Iris pigment epithelial cell (primary cell): ENCODE measurements at regions not wholly inside any gene's neighbourhood (a gene's known extent, or its start where the extent isn't known, plus 50 kb on each side); places are given as distances from the start of the nearest gene placed in this dataset.

Experiments
- DNase-seq: peaks from one replicate; pipeline ENCODE4 v3.0.0-alpha.2; 2011; ENCODE audit warnings: low read depth

GRCh38 chr10:55500931-55501559 is 700.0 kb upstream of the PCDH15 start:
- peak; percentile 1 for DNase-seq

GRCh38 chr10:55497893-55498499 is 697.0 kb upstream of the PCDH15 start:
- no peak for DNase-seq

- DNase-seq, result no peak
Measured at GRCh38 chr10:55495555-55495954, 694.5 kb upstream of the PCDH15 start.

DNA sequence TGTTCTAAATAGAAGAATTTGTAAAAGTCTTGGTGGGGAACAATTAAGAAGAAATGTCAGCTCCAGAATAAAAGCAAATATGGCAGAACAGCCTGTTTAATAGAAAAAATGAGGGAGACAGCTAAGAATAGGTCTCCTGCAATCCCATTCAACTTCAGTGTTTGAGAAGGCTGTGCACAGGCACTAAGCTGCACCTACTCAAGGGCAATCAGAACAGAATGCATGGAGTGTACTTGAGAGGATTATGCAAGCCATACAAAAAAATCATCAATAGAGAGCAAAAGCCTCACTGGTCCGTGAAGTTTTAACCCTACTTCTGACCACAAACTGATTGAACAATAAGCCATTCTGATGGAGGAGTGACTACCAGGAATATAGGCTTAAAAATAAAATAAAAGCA is 690.7 kb upstream of the PCDH15 start:
- DNase-seq, result no peak

GRCh38 chr10:55485827-55486226 is 684.8 kb upstream of the PCDH15 start:
- DNase-seq, result no peak

DNA sequence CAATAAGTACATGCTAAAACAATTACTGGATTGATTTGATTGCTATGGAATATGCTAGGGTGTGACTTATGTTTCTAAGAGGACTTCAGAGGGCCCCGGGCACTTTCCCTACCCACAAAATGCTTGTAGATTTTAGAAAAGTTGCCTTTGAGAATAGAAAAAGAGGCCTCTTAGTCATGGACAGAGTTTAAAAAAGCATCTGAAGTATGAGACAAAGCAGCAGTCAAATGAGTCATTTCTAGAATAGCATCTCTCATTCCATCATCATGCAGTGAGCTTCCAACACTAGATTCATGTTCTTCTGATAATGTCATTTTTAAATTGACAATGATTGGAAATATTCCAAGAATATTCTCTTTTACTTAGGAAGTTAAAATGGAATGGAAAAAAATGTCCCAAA is 675.1 kb upstream of the PCDH15 start:
- DNase-seq, result peak; percentile 1

DNA sequence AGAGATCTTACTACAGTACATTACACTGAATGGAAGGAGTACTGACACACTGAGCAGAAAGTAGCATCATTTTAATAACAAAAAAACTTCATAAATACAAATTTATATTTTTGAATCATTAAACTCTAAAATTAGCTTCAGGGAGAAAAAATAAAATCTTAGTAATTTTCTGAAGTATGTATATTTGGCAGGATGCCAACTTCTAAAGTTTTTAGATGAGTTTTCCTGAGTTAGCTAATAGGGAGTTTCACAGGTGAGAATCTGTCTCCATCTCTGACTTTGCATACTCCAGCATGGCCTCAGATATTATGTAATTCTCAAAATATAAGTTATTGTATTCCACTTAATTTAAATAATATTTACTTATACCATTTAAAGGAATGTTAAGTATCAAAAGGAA is 673.2 kb upstream of the PCDH15 start:
- no peak for DNase-seq

DNA sequence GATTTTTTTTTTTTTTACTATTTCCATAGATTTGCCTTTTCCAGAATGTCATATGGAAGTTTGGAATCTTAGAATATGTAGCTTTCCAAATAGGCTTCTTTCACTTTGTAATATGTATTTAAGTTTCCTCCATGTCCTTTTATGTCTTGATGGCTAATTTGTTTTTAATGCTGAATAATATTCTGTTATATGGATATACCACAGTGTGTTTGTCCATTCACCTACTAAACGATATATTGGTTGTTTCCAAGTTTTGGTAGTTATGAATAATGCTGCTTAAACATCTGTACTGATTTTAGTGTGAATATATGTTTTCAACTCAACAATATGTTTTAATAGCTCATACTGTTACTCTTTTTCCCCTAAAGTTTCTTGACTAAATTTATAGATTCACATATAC is 669.8 kb upstream of the PCDH15 start:
- no peak for DNase-seq

DNA sequence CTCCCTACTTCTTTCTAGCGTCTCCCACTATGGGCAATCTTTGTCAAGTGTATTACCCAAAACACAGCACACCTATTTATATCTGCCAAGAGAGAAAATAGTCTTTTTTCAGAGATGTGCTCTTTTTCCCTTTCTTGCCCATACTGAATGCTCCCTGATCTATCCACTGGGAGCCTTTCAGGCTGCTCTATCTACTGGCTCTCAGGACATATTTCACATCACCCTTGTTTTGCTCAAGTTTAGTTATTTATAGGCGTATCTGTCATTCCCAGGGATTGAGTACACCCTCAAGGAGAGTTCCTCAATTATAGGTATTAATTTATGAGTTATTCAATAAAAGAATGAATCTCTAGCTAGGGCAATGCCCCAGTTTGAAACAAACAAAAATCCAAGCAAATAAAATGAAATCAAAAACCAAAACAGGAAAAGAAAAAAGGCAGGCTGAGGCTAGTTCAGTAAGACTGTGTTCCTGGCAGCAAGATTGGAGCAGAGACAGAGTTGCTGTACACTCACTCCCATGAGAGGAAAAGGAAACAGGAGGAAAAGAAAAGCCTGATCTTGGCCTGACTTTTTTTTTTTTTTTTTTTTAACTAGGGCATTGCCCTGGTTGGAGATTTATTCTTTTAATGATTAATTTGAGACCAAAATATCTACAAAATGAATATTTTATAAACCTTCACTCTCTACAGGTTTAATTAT is 665.9 kb upstream of the PCDH15 start:
- DNase-seq, result no peak

GRCh38 chr10:55464083-55464482 is 663.1 kb upstream of the PCDH15 start:
- DNase-seq, result no peak

DNA sequence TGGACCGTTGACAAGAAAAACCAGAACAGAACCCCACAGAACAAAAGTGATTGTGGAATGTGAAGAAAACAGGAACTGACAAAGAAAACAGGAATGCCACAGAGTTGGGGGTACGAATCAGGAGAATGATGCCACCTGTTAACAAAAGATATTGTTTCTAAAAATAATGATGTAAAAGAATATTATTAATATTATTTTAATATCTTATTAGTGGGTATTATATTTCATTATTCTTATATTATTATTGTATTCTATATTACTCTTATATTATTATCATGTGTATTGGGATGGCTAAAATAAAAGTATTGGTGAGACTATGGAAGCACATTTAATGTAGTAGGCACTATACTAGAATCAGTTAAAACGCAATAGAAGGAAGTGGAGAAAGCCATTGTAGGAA is 659.0 kb upstream of the PCDH15 start:
- no peak for DNase-seq

GRCh38 chr10:55449981-55450380 is 649.0 kb upstream of the PCDH15 start:
- no peak for DNase-seq

- DNase-seq, result no peak
Measured at GRCh38 chr10:55446441-55447002, 645.5 kb upstream of the PCDH15 start.

- DNase-seq, result no peak
Measured at GRCh38 chr10:55441777-55442176, 640.7 kb upstream of the PCDH15 start.

GRCh38 chr10:55426138-55426537 is 625.1 kb upstream of the PCDH15 start:
- peak; percentile 3 for DNase-seq

DNA sequence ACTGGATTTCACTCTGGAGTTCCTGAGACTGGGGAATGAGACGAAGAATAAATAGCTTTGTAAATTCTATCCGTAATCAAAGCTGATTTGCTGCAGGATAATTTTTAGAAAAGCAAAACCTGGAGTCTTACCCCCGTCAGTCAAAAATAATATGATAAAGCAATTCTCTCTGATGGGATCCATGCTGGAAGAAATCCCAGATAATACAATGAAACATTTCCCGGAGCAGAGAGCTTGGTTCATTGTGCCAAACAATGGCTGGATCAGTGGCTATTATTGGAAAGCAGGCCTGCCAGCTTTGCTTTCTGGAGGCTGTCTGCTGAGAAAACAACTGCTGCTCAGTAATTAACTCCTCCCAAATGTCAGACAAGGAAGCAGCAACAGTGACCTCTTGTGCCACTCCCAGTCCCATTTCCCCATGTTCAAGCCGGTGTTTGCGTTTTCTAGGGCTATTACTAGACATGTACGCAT is 609.4 kb upstream of the PCDH15 start:
- no peak for DNase-seq

DNA sequence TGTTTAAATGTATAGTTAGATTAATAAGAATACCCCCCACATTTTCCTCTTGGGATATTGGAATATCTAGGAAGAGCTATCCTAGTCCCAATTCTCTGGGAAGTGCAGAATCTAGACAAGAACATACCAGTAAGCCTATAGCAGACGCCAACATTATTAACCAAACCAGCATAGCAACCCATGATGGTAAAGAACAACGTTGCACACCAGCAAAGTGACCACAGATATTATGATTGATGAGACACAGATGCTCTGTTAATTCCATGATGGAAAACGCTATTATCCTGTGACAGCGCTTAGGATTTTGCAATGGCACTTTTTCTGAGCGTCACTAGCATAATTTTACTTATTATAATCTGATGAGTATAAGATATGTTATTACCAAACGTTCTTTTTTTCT is 603.1 kb upstream of the PCDH15 start:
- no peak for DNase-seq

DNA sequence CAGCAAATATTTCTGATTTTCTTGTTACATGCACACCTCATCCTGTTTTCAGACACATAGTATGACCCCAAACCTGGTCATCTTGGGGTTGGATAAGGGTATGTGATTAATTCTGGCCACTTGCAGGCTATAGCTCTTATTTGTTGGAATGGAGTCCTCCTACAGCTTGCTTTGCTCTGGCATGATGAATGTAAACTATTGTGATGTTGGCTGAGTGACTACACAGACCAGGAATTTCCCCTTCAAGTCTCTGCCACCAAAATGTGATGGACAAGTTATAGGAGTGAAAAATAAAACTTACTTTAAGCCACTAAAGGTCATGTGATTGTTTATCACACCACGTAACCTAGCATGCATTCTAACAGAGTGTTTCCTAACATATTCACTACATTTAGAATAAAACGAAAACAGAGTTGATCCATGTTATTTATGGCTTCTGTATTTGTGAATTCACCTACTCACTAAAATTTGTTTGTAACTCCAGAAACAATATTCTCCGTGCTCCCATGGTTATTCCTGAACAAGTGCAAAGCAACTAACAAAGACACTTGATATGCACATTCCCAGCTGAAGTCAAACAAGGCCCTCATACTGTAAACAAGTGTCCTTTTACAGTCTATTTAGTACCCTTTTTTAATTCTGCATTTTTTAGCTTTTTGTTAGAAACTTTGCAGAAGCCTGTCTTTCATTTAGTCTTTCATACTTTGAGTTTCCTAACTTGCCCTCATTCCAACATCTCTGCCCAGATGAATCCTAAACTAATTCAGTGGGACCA is 599.2 kb upstream of the PCDH15 start:
- peak; percentile 11 for DNase-seq

- no peak for DNase-seq
Measured at GRCh38 chr10:55398497-55398882, 597.5 kb upstream of the PCDH15 start.

GRCh38 chr10:55397777-55398496 is 596.9 kb upstream of the PCDH15 start:
- peak; percentile 31 for DNase-seq

GRCh38 chr10:55378196-55378595 is 577.2 kb upstream of the PCDH15 start:
- DNase-seq, result no peak

DNA sequence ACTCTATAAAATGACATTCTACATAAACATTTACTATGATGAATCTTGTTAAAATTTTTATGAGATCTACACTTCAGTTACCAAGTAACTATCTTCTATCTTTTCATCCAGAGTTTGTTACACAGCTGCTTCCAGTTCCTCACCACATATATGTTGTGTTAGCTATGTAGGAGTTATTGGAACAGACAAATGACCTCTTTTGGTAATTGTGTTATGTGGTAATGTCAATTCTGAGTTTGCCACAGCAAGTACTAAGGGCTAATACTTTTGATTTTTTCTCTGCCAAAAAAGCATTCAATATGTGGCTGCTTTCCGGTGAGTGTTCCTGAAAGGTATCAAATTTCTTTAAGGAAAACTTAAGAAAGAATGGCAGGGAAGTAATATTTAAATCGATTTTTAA is 573.9 kb upstream of the PCDH15 start:
- peak; percentile 3 for DNase-seq
